ENCODE measurements at regions not wholly inside any gene's neighbourhood (a gene's known extent, or its start where the extent isn't known, plus 50 kb on each side); places are given as distances from the start of the nearest gene placed in this dataset.

DNA sequence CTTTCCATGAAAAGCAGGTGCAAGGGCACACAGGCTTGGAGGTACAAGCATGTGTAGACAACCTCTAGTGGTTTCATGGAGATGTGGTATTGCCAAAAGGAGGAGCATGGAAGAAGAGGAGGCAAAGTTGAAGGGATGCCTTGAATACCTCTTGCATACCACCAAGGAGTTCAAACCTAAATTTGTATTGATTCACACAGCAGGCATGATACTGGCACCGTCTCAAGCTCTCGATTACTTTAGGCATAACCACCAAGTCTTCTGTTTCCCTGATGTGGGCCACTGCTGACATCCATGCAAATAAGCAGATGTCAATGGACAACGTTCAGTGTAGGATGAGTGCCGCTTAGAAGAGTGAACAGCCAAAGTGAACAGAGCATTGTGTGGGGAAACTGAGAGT, 87.1 kb downstream of the SCN11A start:
- H3K36me3 Mint-ChIP-seq (ENCODE audit: low read depth), result peaks cover 6% of the 10 kb centered on the region
- peaks cover 4% of the 10 kb centered on the region for H3K27me3 Mint-ChIP-seq (ENCODE audit: low read depth, poor library complexity)
- no peak for DNase-seq
- H3K4me1 Mint-ChIP-seq, result peaks cover 10% of the 10 kb centered on the region
- H3K9me3 Mint-ChIP-seq, result no peaks in the 10 kb centered on the region
- no peak overlapping the region for H3K27ac Mint-ChIP-seq
- TF ChIP-seq, protein P1, sequence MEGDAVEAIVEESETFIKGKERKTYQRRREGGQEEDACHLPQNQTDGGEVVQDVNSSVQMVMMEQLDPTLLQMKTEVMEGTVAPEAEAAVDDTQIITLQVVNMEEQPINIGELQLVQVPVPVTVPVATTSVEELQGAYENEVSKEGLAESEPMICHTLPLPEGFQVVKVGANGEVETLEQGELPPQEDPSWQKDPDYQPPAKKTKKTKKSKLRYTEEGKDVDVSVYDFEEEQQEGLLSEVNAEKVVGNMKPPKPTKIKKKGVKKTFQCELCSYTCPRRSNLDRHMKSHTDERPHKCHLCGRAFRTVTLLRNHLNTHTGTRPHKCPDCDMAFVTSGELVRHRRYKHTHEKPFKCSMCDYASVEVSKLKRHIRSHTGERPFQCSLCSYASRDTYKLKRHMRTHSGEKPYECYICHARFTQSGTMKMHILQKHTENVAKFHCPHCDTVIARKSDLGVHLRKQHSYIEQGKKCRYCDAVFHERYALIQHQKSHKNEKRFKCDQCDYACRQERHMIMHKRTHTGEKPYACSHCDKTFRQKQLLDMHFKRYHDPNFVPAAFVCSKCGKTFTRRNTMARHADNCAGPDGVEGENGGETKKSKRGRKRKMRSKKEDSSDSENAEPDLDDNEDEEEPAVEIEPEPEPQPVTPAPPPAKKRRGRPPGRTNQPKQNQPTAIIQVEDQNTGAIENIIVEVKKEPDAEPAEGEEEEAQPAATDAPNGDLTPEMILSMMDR (IDR thresholded peaks at IDR 0.05), result no peak
- H3K4me3 Mint-ChIP-seq, result no peak overlapping the region

DNA sequence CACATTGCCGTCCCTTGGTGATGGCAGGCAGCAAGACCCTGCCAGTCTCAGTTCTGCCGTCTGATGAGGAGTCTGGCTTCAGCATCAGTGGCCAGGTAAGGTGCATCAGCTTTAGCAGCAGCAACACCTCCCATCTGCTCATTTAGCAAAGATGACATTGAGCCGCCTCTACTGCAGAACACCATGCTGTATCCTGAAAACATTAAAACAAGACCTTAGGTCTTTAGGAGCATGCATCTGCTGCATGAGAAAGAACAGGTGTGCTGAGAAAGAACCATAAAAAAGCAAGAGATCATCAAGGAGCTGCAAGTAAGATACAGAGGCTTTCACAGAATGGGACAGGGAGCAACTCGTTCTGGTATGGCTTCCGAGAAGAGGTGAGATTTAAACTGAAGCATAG, 87.5 kb downstream of the SCN11A start:
- Mint-ChIP-seq H3K4me3 (no peak overlapping the region), H3K27ac (no peak overlapping the region), H3K4me1 (peaks cover 6% of the 10 kb centered on the region), H3K36me3 (ENCODE audit: low read depth) (peaks cover 6% of the 10 kb centered on the region), H3K27me3 (ENCODE audit: low read depth, poor library complexity) (peaks cover 4% of the 10 kb centered on the region), H3K9me3 (no peaks in the 10 kb centered on the region)
- TF ChIP-seq, protein P1 (IDR thresholded peaks at IDR 0.05), result no peak
- DNase-seq, result no peak

DNA sequence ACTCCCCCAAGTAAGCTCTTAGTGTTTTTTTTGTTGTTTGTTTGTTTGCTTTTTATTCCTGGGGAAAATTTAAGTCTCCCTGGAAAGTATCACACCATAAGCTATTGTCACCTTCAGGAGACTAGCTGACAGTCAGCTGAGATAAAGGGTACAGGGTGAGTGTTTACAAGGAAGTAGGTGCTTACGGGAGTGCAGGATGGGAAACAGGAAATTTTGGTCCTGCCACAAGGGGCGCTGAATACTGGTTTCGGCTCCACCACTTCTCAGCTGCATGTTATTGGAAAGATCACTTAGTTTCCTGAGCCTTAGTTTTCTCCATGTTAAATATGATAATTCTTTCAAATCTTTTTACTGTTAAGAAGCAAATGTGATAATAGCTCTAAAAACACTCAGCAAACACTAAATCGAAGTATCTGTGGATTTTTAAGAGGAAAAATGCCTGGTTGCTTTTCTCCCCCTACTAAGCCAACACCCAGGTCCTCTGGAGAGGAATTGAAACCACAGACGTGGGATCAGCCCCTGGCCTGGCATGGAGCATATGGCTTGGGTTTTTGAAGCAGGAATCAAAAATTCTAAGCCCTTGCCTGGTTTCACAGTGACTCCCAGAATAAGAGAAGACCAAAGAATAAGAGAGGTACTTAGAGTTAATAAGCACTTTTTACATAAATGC, 90.7 kb downstream of the SCN11A start:
- no peak overlapping the region for H3K27ac Mint-ChIP-seq
- H3K27me3 Mint-ChIP-seq (ENCODE audit: low read depth, poor library complexity), result no peaks in the 10 kb centered on the region
- no peaks in the 10 kb centered on the region for H3K4me1 Mint-ChIP-seq
- no peaks in the 10 kb centered on the region for H3K9me3 Mint-ChIP-seq
- peak; percentile 54 for DNase-seq
- TF ChIP-seq, protein P1 (IDR thresholded peaks at IDR 0.05), result peak; percentile 63
- H3K36me3 Mint-ChIP-seq (ENCODE audit: low read depth), result peaks cover 6% of the 10 kb centered on the region
- H3K4me3 Mint-ChIP-seq, result no peak overlapping the region

DNA sequence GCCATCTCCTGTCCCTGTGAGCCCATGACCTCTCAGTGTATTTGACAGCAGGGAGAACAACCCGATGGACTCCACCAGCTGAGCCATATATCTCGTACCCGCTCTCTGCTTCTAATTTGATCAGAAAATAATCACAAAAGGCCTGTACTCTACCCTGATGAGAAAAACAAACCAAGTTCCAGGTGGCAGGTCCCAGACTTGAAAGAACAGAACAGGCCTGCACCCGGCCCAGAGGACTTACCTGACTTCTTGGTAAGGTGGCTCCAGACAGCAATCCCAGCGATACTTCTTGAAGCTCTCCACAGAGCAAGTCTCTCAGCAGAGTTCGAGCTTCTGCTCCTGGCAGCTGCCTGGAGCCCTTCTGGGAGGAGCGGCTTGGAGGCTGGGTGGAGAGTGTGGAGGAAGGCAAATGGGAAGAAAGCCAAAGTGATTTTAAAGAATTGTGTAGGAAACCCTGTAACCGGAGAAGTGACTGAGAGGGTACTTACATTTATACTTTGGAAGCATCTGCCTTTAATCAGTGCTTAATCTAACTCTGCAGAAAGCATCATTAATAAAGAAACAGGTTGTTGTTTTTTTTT, 91.6 kb downstream of the SCN11A start:
- Mint-ChIP-seq H3K9me3 (no peaks in the 10 kb centered on the region), H3K36me3 (ENCODE audit: low read depth) (peaks cover 6% of the 10 kb centered on the region), H3K4me1 (no peaks in the 10 kb centered on the region), H3K4me3 (no peak overlapping the region), H3K27me3 (ENCODE audit: low read depth, poor library complexity) (peaks cover under 1% of the 10 kb centered on the region), H3K27ac (no peak overlapping the region)
- DNase-seq, result no peak
- TF ChIP-seq, protein P1 (IDR thresholded peaks at IDR 0.05), result no peak

DNA sequence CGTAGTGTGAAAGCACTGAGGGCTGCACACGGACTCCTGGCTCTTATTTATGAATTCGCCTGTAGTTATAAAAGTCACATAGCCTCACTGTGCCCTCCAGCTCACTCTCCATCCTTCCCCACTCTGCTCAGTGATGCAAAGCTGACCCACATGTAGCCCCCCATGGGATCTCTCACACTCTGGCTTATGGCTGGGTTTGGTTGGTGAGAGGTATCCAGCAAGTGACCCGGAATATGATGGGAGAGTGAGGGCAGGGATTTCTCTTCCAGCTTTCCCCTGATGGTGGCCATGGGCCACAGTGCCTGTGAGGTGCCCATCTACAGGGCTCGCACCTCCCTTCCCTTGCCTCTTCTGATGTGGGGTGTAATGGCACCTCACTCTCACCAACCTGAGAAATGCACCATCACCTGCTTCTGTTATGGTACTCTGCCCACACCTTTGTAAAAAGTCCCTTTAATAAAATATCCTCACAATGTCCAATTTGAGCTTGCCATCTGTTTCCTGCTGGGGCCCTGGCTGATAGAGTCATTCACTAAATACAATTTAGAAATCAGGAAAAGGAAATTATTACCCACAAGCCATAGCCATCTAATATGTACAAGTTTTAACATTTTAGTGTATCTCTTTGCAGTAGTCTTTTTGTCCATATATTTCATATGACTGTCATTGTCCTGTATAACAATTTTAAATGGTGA, 93.6 kb downstream of the SCN11A start:
- H3K4me1 Mint-ChIP-seq, result no peaks in the 10 kb centered on the region
- no peak for DNase-seq
- H3K4me3 Mint-ChIP-seq, result no peak overlapping the region
- peaks cover 3% of the 10 kb centered on the region for H3K27me3 Mint-ChIP-seq (ENCODE audit: low read depth, poor library complexity)
- TF ChIP-seq, protein P1 (IDR thresholded peaks at IDR 0.05), result no peak
- H3K36me3 Mint-ChIP-seq (ENCODE audit: low read depth), result peaks cover 6% of the 10 kb centered on the region
- H3K27ac Mint-ChIP-seq, result no peak overlapping the region
- no peaks in the 10 kb centered on the region for H3K9me3 Mint-ChIP-seq

All from nephron progenitor cell (in vitro differentiated cells).